Endothelial cell (in vitro differentiated cells): ENCODE measurements at regions not wholly inside any gene's neighbourhood (a gene's known extent, or its start where the extent isn't known, plus 50 kb on each side); places are given as distances from the start of the nearest gene placed in this dataset.

Experiments used
- DNase-seq: peaks from one replicate; pipeline ENCODE4 v3.0.0; 2021; ENCODE audit warnings: low spot score
- H3K27ac Mint-ChIP-seq: one replicate; pipeline ENCODE4 v1.8.0; 2021; ENCODE audit warnings: mixed read lengths, inconsistent platforms; ENCODE audit not compliant: unreplicated experiment
- H3K27me3 Mint-ChIP-seq: one replicate; pipeline ENCODE4 v1.8.0; 2021; ENCODE audit warnings: mild to moderate bottlenecking, moderate library complexity, mixed read lengths, inconsistent platforms; ENCODE audit not compliant: unreplicated experiment
- H3K36me3 Mint-ChIP-seq: one replicate; pipeline ENCODE4 v1.8.0; 2021; ENCODE audit warnings: mild to moderate bottlenecking, low read depth, mixed read lengths, inconsistent platforms; ENCODE audit not compliant: unreplicated experiment
- H3K4me1 Mint-ChIP-seq: one replicate; pipeline ENCODE4 v1.8.0; 2021; ENCODE audit warnings: mild to moderate bottlenecking, mixed read lengths, inconsistent platforms; ENCODE audit not compliant: unreplicated experiment
- H3K4me3 Mint-ChIP-seq: one replicate; pipeline ENCODE4 v1.8.0; 2021; ENCODE audit warnings: mild to moderate bottlenecking, mixed read lengths, inconsistent platforms; ENCODE audit not compliant: unreplicated experiment
- H3K9me3 Mint-ChIP-seq: one replicate; pipeline ENCODE4 v1.8.0; 2021; ENCODE audit warnings: mixed read lengths, inconsistent platforms; ENCODE audit not compliant: unreplicated experiment
- TF ChIP-seq, protein P1 (sequence below): fragments of 200-600 bp; sonication (generic); IDR thresholded peaks from one replicate; pipeline ENCODE4 v1.5.0; 2021; ENCODE audit warnings: antibody characterized with exemption; ENCODE audit not compliant: unreplicated experiment

DNA sequence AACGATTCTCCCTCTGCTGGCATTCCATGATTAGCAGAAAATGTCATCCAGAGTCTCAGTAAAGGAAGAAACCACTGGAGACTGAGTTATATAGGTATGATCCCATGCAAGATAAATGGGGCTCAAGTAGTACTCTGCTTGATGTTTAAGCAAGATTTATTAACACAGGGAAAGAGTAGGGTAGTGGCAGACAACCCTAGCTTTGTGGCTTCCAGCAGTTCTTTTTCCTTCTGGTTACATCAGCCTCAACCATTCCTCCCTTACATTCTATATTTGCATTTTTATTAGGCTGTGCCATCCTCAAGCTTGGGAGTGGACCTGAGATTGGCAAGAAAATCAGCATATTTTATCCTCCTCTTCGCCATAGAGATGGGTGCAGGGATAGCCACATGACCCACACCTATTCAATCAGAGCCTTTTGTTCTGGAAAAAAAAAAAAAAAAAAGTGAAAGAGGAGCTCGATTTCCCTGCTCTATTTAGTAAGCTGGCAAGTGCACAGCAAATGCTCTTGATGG lies 402.1 kb downstream of the ZNF536 start:
- H3K4me1 Mint-ChIP-seq: no peaks in the 10 kb centered on the region
- DNase-seq: no peak
- no peaks in the 10 kb centered on the region for H3K36me3 Mint-ChIP-seq
- H3K27ac Mint-ChIP-seq: no peak overlapping the region
- TF ChIP-seq, protein P1, sequence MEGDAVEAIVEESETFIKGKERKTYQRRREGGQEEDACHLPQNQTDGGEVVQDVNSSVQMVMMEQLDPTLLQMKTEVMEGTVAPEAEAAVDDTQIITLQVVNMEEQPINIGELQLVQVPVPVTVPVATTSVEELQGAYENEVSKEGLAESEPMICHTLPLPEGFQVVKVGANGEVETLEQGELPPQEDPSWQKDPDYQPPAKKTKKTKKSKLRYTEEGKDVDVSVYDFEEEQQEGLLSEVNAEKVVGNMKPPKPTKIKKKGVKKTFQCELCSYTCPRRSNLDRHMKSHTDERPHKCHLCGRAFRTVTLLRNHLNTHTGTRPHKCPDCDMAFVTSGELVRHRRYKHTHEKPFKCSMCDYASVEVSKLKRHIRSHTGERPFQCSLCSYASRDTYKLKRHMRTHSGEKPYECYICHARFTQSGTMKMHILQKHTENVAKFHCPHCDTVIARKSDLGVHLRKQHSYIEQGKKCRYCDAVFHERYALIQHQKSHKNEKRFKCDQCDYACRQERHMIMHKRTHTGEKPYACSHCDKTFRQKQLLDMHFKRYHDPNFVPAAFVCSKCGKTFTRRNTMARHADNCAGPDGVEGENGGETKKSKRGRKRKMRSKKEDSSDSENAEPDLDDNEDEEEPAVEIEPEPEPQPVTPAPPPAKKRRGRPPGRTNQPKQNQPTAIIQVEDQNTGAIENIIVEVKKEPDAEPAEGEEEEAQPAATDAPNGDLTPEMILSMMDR: no peak
- no peaks in the 10 kb centered on the region for H3K9me3 Mint-ChIP-seq
- H3K27me3 Mint-ChIP-seq: no peaks in the 10 kb centered on the region
- no peak overlapping the region for H3K4me3 Mint-ChIP-seq

DNA sequence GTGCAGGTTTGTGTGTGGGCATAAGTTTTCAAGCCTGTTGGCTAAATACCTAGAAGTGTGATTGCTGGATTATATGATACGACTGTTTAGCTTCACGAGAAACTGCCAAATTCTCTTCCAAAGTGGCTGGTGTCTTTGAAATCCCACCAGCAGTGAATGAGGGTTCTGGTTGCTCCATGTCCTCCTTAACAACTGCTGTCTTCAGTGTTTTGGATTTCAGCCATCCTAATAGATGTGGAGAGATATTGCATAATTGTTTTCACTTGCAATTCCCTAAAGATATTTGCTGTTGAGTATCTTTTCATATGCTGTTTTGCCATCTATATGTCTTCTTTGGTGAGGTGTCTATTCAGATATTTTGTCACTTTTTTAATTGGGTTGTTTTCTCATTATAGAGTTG lies 390.5 kb downstream of the ZNF536 start:
- no peaks in the 10 kb centered on the region for H3K9me3 Mint-ChIP-seq
- TF ChIP-seq, protein P1: no peak
- no peak overlapping the region for H3K4me3 Mint-ChIP-seq
- no peaks in the 10 kb centered on the region for H3K36me3 Mint-ChIP-seq
- H3K4me1 Mint-ChIP-seq: no peaks in the 10 kb centered on the region
- no peak for DNase-seq
- no peaks in the 10 kb centered on the region for H3K27me3 Mint-ChIP-seq
- no peak overlapping the region for H3K27ac Mint-ChIP-seq

DNA sequence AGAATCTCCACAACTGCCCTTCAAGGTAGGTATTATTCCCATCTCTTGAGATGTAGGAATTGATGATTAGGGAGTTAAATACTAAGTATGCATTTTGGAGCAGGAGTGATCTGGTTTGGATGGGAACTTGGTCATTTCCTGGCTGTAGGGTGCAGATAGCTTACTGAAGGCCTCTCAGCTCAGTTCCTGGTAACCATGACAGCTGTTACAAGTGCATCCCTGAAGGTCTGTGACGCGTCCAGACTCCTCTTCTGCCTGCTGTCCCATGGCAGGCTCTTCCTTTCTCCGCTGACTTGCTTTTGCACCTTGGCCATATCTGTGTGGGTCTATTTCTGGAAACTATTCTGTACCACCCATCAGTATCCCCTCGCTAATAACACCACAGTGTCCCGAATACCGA lies 387.8 kb downstream of the ZNF536 start:
- Mint-ChIP-seq H3K4me3 (no peak overlapping the region), H3K27me3 (peaks cover 3% of the 10 kb centered on the region), H3K9me3 (no peaks in the 10 kb centered on the region), H3K4me1 (no peaks in the 10 kb centered on the region), H3K27ac (no peak overlapping the region), H3K36me3 (no peaks in the 10 kb centered on the region)
- no peak for DNase-seq
- TF ChIP-seq, protein P1: no peak

DNA sequence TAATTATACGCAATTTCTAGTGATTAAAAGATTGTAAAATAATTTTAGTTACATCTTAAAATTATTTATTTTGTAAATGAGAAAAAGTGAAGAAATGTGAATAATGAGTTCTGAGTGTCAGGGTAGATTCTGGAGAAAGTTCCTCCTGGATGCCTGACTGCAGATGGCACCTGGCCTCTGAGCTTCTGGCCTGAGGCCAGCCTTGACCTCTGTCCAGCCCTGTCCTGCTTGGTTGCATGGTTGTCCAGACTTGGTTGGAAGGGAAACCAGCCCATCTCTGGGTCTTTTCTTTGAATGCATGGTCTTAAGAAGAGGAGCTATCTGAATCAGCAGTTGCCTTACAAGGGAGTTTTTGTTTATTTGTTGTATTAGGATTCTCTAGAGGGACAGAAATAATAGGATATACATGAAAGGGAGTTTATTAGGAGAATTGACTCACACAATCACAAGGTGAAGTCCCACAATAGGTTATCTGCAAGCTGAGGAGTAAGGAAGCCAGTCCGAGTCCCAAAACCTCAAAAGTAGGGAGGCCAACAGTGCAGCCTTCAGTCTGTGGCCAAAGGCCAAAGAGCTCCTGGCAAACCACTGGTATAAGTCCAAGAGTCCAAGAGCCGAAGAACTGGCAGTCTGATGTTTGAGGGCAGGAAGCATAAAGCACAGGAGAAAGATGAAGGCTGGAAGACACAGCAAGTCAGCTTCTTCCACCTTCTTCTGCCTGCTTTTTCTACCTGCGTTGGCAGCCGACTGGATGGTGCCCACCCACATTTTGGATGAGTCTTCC lies 385.8 kb downstream of the ZNF536 start:
- Mint-ChIP-seq H3K4me3 (no peak overlapping the region), H3K27me3 (peaks cover 3% of the 10 kb centered on the region), H3K36me3 (no peaks in the 10 kb centered on the region), H3K27ac (no peak overlapping the region), H3K9me3 (no peaks in the 10 kb centered on the region), H3K4me1 (no peaks in the 10 kb centered on the region)
- TF ChIP-seq, protein P1: no peak
- DNase-seq: no peak

DNA sequence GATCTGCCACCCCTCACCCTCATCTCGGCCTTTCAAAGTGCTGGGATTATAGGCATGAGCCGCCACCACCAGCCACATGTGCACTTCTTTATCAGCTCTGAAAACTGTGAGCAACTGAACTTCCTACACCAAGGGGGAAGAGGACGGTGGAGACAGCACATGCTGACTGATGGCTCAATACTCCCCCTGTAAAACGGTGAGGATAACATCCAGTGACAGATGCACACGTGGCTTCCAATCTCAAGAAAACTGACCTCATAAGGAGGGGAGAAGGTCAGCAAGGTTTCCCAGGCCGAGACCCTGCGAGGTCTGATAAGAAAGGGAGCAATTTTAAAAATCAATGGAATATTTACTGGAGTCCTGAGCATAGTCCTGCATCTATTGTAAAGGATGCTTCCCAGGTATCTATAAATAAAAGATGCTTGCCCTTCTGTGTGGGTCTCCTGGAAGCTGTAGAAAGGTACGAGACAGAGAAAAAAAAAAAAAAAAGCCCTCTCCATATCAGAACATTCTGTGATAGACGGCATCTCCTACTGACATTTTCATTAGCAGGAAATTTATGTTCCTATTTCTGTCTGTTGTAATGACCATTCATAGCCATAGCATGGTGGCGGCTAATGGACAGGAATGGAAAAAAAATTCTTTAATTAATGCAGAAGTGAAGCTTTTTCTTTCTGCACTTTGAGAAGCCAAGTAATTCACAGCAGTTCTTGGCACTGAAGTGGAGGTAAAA lies 385.1 kb downstream of the ZNF536 start:
- TF ChIP-seq, protein P1: no peak

More for the DNA sequence above, 385.1 kb downstream of the ZNF536 start:
- Mint-ChIP-seq H3K36me3 (no peaks in the 10 kb centered on the region), H3K27ac (no peak overlapping the region), H3K27me3 (peaks cover 3% of the 10 kb centered on the region), H3K4me3 (no peak overlapping the region), H3K9me3 (no peaks in the 10 kb centered on the region), H3K4me1 (no peaks in the 10 kb centered on the region)
- DNase-seq: no peak
